Stomach smooth muscle (tissue), 2 donors: ENCODE measurements at regions not wholly inside any gene's neighbourhood (a gene's known extent, or its start where the extent isn't known, plus 50 kb on each side); places are given as distances from the start of the nearest gene placed in this dataset.
"Not testable (repeated sequence)": the region's sequence is repeated elsewhere in the genome, so short reads cannot be mapped to it uniquely, and the experiment has no call there.

ENCODE experiments used
- H3K27ac ChIP-seq: one replicate; pipeline ENCODE4 v1.7.0; 2013; ENCODE audit warnings: mild to moderate bottlenecking, low read length, inconsistent platforms
- H3K27me3 ChIP-seq, 2 donors: one replicate each; pipeline ENCODE4 v1.7.0; 2013; ENCODE audit warnings: low read length in 2 of 2; ENCODE audit not compliant: insufficient read depth in 2 of 2, control insufficient read depth in 1 of 2
- H3K36me3 ChIP-seq, 2 donors: one replicate each; pipeline ENCODE4 v1.7.0; 2013; ENCODE audit warnings: low read length in 2 of 2; ENCODE audit not compliant: control insufficient read depth in 2 of 2, insufficient read depth in 2 of 2
- H3K4me1 ChIP-seq: one replicate; pipeline ENCODE4 v1.7.0; 2013; ENCODE audit warnings: low read length; ENCODE audit not compliant: control insufficient read depth, insufficient read depth
- H3K4me3 ChIP-seq, 2 donors: one replicate each; pipeline ENCODE4 v1.7.0; 2013; ENCODE audit warnings: low read length in 2 of 2
- H3K9ac ChIP-seq, 2 donors: one replicate each; pipeline ENCODE4 v1.7.0; 2013; ENCODE audit warnings: low read length in 2 of 2, mild to moderate bottlenecking in 1 of 2
- H3K9me3 ChIP-seq, 2 donors: one replicate each; pipeline ENCODE4 v1.7.0; 2013; ENCODE audit warnings: low read length in 2 of 2; ENCODE audit not compliant: control insufficient read depth in 2 of 2
- donor health status: healthy.
- donor health status: Pancreatic carcinoma.

GRCh38 chr7:4472728-4473127, 209.4 kb upstream of the FOXK1 start:
- Histone ChIP-seq H3K27me3 (peaks cover 0 to 2% of the 10 kb centered on the region in 2 donors), H3K27ac (no peak overlapping the region), H3K4me3 (no peak overlapping the region), H3K4me1 (no peaks in the 10 kb centered on the region), H3K9ac (no peak overlapping the region), H3K36me3 (no peaks in the 10 kb centered on the region), H3K9me3 (no peaks in the 10 kb centered on the region)

DNA sequence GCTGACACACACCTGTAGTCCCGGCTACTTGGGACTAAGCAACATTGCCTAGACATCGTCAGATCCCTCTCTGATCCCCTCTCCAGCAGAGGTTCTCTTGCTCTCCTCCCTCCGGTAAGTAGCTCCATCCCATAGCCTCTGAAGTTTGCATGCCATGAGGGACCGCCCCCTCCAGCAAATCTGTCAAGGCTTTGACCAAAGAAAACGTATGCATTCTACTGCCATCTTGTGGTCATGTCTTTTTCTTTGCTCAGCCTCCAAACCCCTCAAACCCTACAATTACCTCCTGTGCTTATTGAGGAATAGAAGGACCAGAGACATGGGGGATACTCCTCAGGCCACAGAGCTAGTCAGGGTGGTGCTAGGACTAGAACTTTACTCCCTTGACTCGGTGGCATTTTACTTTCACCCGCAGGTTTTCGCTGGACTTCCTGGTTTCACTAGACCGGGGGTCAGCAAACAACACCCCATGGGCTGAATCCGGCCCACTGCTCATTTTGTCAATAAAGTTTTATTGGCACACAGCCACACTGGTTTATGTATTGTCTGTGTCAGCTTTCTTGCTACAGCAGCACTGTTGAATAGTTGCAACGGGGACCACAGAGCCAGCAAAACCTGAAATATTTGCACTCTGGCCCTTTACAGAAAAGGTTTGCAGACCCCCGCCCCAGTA, 202.6 kb upstream of the FOXK1 start:
- Histone ChIP-seq H3K27ac (no peak overlapping the region), H3K4me1 (no peaks in the 10 kb centered on the region), H3K9me3 (peaks cover 0 to 23% of the 10 kb centered on the region in 2 donors), H3K36me3 (no peaks in the 10 kb centered on the region), H3K4me3 (no peak overlapping the region), H3K9ac (no peak overlapping the region), H3K27me3 (no peaks in the 10 kb centered on the region)

DNA sequence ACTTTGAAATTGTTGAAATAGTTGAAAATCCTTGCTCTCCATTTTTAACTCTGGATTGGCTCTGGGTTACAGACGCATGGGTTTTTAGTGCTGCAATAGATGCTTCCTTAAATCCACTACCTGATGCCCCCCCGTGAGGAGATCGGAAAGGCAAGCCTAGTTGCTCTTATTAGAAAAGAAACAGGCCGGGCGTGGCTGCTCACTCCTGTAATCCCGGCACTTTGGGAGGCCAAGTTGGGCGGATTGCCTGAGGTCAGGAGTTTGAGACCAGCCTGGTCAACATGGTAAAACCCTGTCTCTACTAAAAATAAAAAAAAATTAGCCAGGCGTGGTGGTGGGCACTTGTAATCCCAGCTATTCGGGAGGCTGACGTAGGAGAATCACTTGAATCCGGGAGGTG, 202.0 kb upstream of the FOXK1 start:
- H3K36me3 ChIP-seq, H3K9ac ChIP-seq, H3K27ac ChIP-seq, H3K4me3 ChIP-seq, H3K4me1 ChIP-seq, H3K27me3 ChIP-seq: not testable (repeated sequence)
- H3K9me3 ChIP-seq = peaks cover 0 to 23% of the 10 kb centered on the region in 2 donors

- Histone ChIP-seq H3K4me1 (no peaks in the 10 kb centered on the region), H3K27me3 (peaks cover 0 to 3% of the 10 kb centered on the region in 2 donors), H3K9ac (no peak overlapping the region), H3K9me3 (peaks cover 0 to 23% of the 10 kb centered on the region in 2 donors), H3K27ac (no peak overlapping the region), H3K36me3 (no peaks in the 10 kb centered on the region), H3K4me3 (no peak overlapping the region)
Measured at GRCh38 chr7:4483851-4484250, 198.2 kb upstream of the FOXK1 start.

GRCh38 chr7:4484545-4484944, 197.6 kb upstream of the FOXK1 start:
- H3K36me3 ChIP-seq = no peaks in the 10 kb centered on the region
- no peaks in the 10 kb centered on the region for H3K4me1 ChIP-seq
- no peak overlapping the region for H3K9ac ChIP-seq
- H3K27me3 ChIP-seq = peaks cover 0 to 3% of the 10 kb centered on the region in 2 donors
- H3K27ac ChIP-seq = no peak overlapping the region
- no peak overlapping the region for H3K4me3 ChIP-seq
- peaks cover 0 to 19% of the 10 kb centered on the region in 2 donors for H3K9me3 ChIP-seq

GRCh38 chr7:4486907-4487306, 195.2 kb upstream of the FOXK1 start:
- no peak overlapping the region for H3K9ac ChIP-seq
- H3K27ac ChIP-seq = no peak overlapping the region
- H3K4me3 ChIP-seq = no peak overlapping the region
- H3K4me1 ChIP-seq = no peaks in the 10 kb centered on the region
- peaks cover 0 to 3% of the 10 kb centered on the region in 2 donors for H3K27me3 ChIP-seq
- no peaks in the 10 kb centered on the region for H3K36me3 ChIP-seq
- peaks cover 0 to 9% of the 10 kb centered on the region in 2 donors for H3K9me3 ChIP-seq

- not testable (repeated sequence) for H3K27ac ChIP-seq, H3K9ac ChIP-seq, H3K27me3 ChIP-seq, H3K4me1 ChIP-seq, H3K36me3 ChIP-seq, H3K9me3 ChIP-seq, H3K4me3 ChIP-seq
Measured at GRCh38 chr7:4496911-4497310, 185.2 kb upstream of the FOXK1 start.

DNA sequence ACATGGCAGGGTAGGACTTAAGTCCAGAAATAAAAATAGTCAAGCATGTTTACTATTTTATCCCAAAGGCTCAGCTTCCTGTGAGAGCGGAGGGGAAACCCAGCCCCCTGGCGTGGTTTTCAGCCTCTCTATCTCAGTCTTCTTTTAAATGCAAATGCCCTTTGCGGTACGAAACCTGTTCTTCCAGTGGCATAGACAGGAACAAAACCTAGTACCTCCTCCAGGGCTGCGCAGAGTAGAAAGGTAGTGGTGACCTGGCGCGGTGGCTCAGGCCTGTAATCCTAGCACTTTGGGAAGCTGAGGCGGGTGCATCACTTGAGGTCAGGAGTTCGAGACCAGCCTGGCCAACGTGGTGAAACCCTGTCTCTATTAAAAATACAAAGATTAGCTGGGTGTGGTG, 181.3 kb upstream of the FOXK1 start:
- peaks cover 0 to 3% of the 10 kb centered on the region in 2 donors for H3K9me3 ChIP-seq
- no peak overlapping the region for H3K4me3 ChIP-seq
- H3K4me1 ChIP-seq = no peaks in the 10 kb centered on the region
- H3K36me3 ChIP-seq = no peaks in the 10 kb centered on the region
- no peak overlapping the region for H3K9ac ChIP-seq
- no peaks in the 10 kb centered on the region for H3K27me3 ChIP-seq
- no peak overlapping the region for H3K27ac ChIP-seq

GRCh38 chr7:4507886-4508285, 174.2 kb upstream of the FOXK1 start:
- not testable (repeated sequence) for H3K4me1 ChIP-seq, H3K27me3 ChIP-seq, H3K27ac ChIP-seq, H3K9me3 ChIP-seq, H3K9ac ChIP-seq, H3K36me3 ChIP-seq, H3K4me3 ChIP-seq

- no peaks in the 10 kb centered on the region for H3K36me3 ChIP-seq
Measured at GRCh38 chr7:4513450-4513849, 168.6 kb upstream of the FOXK1 start.

GRCh38 chr7:4519819-4520520, 162.1 kb upstream of the FOXK1 start:
- H3K9me3 ChIP-seq = peaks cover 3% of the 10 kb centered on the region in 2 donors

More at GRCh38 chr7:4513450-4513849, 168.6 kb upstream of the FOXK1 start:
- H3K9me3 ChIP-seq = peaks cover 3 to 7% of the 10 kb centered on the region in 2 donors
- no peaks in the 10 kb centered on the region for H3K27me3 ChIP-seq
- no peak overlapping the region for H3K27ac ChIP-seq
- H3K4me1 ChIP-seq = no peaks in the 10 kb centered on the region
- H3K4me3 ChIP-seq = no peak overlapping the region
- H3K9ac ChIP-seq = no peak overlapping the region

More at GRCh38 chr7:4519819-4520520, 162.1 kb upstream of the FOXK1 start:
- Histone ChIP-seq H3K36me3 (no peaks in the 10 kb centered on the region), H3K4me1 (no peaks in the 10 kb centered on the region), H3K27me3 (no peaks in the 10 kb centered on the region), H3K27ac (no peak overlapping the region), H3K4me3 (no peak overlapping the region), H3K9ac (no peak overlapping the region)
